OCI-LY1 (cell line): ENCODE measurements at regions not wholly inside any gene's neighbourhood (a gene's known extent, or its start where the extent isn't known, plus 50 kb on each side); places are given as distances from the start of the nearest gene placed in this dataset.

Experiments
- H2AFZ ChIP-seq: fragments of 200-600 bp; sonication (generic), shearing (Covaris generic); 2 replicates; pipeline ENCODE4 v1.6.0; 2014; ENCODE audit warnings: antibody characterized with exemption, mild to moderate bottlenecking, low read length
- H3F3A ChIP-seq: fragments of 200-600 bp; sonication (generic), shearing (Covaris generic); 2 replicates; pipeline ENCODE4 v1.6.0; 2014; ENCODE audit warnings: mild to moderate bottlenecking, antibody characterized with exemption, low read length, moderate library complexity; ENCODE audit not compliant: insufficient read depth
- H3K27ac ChIP-seq: fragments of 200-600 bp; sonication (generic); 2 replicates; pipeline ENCODE4 v1.5.1; 2014; ENCODE audit warnings: low read length, mixed run types, mild to moderate bottlenecking, low read depth; ENCODE audit not compliant: poor library complexity, severe bottlenecking
- H3K27me3 ChIP-seq: fragments of 200-600 bp; sonication (generic); 2 replicates; pipeline ENCODE4 v1.6.0; 2014; ENCODE audit warnings: antibody characterized with exemption, mild to moderate bottlenecking, low read length, moderate library complexity; ENCODE audit not compliant: insufficient read depth
- H3K36me3 ChIP-seq: fragments of 200-600 bp; sonication (generic); 2 replicates; pipeline ENCODE4 v1.6.1; 2014; ENCODE audit warnings: mild to moderate bottlenecking, antibody characterized with exemption, low read length, moderate library complexity, mixed read lengths; ENCODE audit not compliant: insufficient read depth
- H3K4me1 ChIP-seq: fragments of 200-600 bp; sonication (generic); 2 replicates; pipeline ENCODE4 v1.5.1; 2014; ENCODE audit warnings: mild to moderate bottlenecking, low read length, moderate library complexity; ENCODE audit not compliant: insufficient read depth, severe bottlenecking
- H3K4me2 ChIP-seq: fragments of 200-600 bp; sonication (generic), shearing (Covaris generic); 2 replicates; pipeline ENCODE4 v1.6.1; 2014; ENCODE audit warnings: low read length
- H3K4me3 ChIP-seq: fragments of 200-600 bp; sonication (generic); 2 replicates; pipeline ENCODE4 v1.5.1; 2014; ENCODE audit warnings: low read length, low read depth, mild to moderate bottlenecking, mixed read lengths; ENCODE audit not compliant: poor library complexity, severe bottlenecking
- H3K79me2 ChIP-seq: fragments of 200-600 bp; shearing (Covaris generic); 2 replicates; pipeline ENCODE4 v1.6.1; 2016; ENCODE audit warnings: mixed run types, low read length, mixed read lengths; ENCODE audit not compliant: insufficient read depth
- H3K9ac ChIP-seq: fragments of 200-600 bp; sonication (generic), shearing (Covaris generic); 2 replicates; pipeline ENCODE4 v1.6.1; 2014; ENCODE audit warnings: mild to moderate bottlenecking, low read length, mixed read lengths
- H3K9me2 ChIP-seq: fragments of 200-600 bp; sonication (generic), shearing (Covaris generic); 2 replicates; pipeline ENCODE4 v1.6.1; 2014; ENCODE audit warnings: low read depth, mild to moderate bottlenecking, low read length, mixed read lengths
- H3K9me3 ChIP-seq: fragments of 200-600 bp; shearing (Covaris generic); 2 replicates; pipeline ENCODE4 v1.6.1; 2014; ENCODE audit warnings: low read length, mixed read lengths
- H4K20me1 ChIP-seq: fragments of 200-600 bp; sonication (generic), shearing (Covaris generic); 2 replicates; pipeline ENCODE4 v1.6.0; 2016; ENCODE audit warnings: mild to moderate bottlenecking, low read length; ENCODE audit not compliant: insufficient read depth
- EZH2 ChIP-seq: fragments of 200-600 bp; sonication (generic), shearing (Covaris generic); IDR thresholded peaks from 2 replicates; pipeline ENCODE4 v1.8.0; 2017; ENCODE audit warnings: borderline replicate concordance, mixed run types, mild to moderate bottlenecking, antibody characterized with exemption, low read length, moderate library complexity, mixed read lengths
- TF ChIP-seq, protein P1 (sequence below): fragments of 200-600 bp; sonication (generic), shearing (Covaris generic); IDR thresholded peaks from 2 replicates; pipeline ENCODE4 v1.5.1; 2017; ENCODE audit warnings: mild to moderate bottlenecking, antibody characterized with exemption, low read length, moderate library complexity, mixed read lengths

DNA sequence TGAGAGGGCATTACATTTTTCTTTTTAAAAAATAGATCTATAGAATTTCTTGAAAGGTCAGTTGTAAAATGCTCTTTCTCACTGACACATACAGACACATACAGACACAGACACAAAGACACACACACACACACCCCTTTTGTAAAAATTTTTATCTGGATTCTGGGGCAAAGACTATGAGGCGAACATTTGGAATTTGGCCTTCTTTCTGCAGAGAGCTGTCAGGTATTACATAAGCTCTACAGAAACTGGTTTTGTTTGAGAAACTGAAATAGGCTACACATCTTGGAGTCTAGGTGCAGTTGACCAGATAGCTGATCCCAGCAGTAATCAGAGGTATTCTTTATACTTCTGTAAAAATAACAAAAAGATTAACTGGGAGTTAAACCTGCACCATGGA, 315.9 kb upstream of the RPS23 start:
- no peaks in the 10 kb centered on the region for H3K4me1 ChIP-seq
- no peaks in the 10 kb centered on the region for H3K9me2 ChIP-seq
- H2AFZ ChIP-seq, result no peak overlapping the region
- no peaks in the 10 kb centered on the region for H3K9me3 ChIP-seq
- no peak overlapping the region for H3K4me2 ChIP-seq
- H3K79me2 ChIP-seq, result no peaks in the 10 kb centered on the region
- TF ChIP-seq, protein P1, sequence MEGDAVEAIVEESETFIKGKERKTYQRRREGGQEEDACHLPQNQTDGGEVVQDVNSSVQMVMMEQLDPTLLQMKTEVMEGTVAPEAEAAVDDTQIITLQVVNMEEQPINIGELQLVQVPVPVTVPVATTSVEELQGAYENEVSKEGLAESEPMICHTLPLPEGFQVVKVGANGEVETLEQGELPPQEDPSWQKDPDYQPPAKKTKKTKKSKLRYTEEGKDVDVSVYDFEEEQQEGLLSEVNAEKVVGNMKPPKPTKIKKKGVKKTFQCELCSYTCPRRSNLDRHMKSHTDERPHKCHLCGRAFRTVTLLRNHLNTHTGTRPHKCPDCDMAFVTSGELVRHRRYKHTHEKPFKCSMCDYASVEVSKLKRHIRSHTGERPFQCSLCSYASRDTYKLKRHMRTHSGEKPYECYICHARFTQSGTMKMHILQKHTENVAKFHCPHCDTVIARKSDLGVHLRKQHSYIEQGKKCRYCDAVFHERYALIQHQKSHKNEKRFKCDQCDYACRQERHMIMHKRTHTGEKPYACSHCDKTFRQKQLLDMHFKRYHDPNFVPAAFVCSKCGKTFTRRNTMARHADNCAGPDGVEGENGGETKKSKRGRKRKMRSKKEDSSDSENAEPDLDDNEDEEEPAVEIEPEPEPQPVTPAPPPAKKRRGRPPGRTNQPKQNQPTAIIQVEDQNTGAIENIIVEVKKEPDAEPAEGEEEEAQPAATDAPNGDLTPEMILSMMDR, result no peak
- TF ChIP-seq EZH2, result no peak
- H3K27ac ChIP-seq, result no peak overlapping the region
- no peaks in the 10 kb centered on the region for H4K20me1 ChIP-seq
- no peaks in the 10 kb centered on the region for H3F3A ChIP-seq
- H3K9ac ChIP-seq, result no peak overlapping the region
- no peaks in the 10 kb centered on the region for H3K36me3 ChIP-seq
- no peaks in the 10 kb centered on the region for H3K27me3 ChIP-seq
- H3K4me3 ChIP-seq, result no peak overlapping the region

DNA sequence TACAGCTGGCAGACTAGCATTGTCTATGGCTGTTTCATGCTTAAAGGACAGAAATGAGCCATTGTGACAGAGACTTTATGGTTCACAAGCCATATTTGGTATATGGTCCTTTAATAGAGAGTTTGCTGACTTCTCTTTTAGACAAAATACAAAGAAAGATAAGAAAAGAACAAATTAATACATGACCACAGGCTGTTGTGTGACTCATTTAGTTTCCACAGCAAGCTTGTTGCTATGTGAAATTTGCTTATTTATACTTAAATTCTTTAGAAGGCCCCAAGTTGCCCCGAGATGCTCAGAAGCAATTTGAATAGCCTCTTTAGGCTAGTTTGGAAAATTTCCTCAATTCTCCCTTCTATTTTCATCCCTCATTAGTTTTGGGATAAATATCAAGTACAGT, 315.3 kb upstream of the RPS23 start:
- Histone ChIP-seq H3F3A (no peaks in the 10 kb centered on the region), H3K27ac (no peak overlapping the region), H3K4me1 (no peaks in the 10 kb centered on the region), H3K4me3 (no peak overlapping the region), H3K9me3 (no peaks in the 10 kb centered on the region), H3K27me3 (no peaks in the 10 kb centered on the region), H3K9ac (no peak overlapping the region), H3K36me3 (no peaks in the 10 kb centered on the region), H2AFZ (no peak overlapping the region), H3K9me2 (no peaks in the 10 kb centered on the region), H3K79me2 (no peaks in the 10 kb centered on the region), H4K20me1 (no peaks in the 10 kb centered on the region), H3K4me2 (no peak overlapping the region)
- TF ChIP-seq EZH2, result no peak
- TF ChIP-seq, protein P1, result no peak

DNA sequence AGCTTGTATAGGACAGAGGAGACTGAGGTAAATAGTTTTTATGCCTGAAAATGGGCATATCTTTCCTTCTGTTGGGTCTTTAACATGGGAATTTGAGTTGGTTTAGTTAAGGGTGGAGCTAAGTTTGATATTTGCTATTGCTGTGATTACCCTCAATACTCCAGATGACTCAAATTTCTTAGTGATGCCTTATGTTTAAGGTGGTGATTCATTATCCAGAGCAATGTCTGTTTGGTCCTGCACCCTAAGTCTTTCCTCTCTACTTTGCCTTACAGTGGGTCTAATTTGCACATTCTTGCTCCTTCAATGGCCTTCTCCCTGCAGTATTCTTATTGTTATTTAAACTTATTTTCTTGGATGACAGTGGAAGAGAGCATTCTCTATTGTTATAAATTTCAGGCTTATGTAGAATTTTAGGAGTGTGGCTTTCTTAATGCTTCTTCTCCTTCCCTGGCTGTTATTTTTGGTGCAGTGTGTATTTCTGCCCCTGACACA, 312.9 kb upstream of the RPS23 start:
- Histone ChIP-seq H3K79me2 (no peaks in the 10 kb centered on the region), H3F3A (no peaks in the 10 kb centered on the region), H3K9me3 (no peaks in the 10 kb centered on the region), H3K4me2 (no peak overlapping the region), H3K9ac (no peak overlapping the region), H3K4me1 (no peaks in the 10 kb centered on the region), H4K20me1 (no peaks in the 10 kb centered on the region), H3K36me3 (no peaks in the 10 kb centered on the region), H3K4me3 (no peak overlapping the region), H2AFZ (no peak overlapping the region), H3K9me2 (no peaks in the 10 kb centered on the region), H3K27ac (no peak overlapping the region), H3K27me3 (no peaks in the 10 kb centered on the region)
- TF ChIP-seq, protein P1, result no peak
- TF ChIP-seq EZH2, result no peak
